ENCODE measurements at regions not wholly inside any gene's neighbourhood (a gene's known extent, or its start where the extent isn't known, plus 50 kb on each side); places are given as distances from the start of the nearest gene placed in this dataset.

DNA sequence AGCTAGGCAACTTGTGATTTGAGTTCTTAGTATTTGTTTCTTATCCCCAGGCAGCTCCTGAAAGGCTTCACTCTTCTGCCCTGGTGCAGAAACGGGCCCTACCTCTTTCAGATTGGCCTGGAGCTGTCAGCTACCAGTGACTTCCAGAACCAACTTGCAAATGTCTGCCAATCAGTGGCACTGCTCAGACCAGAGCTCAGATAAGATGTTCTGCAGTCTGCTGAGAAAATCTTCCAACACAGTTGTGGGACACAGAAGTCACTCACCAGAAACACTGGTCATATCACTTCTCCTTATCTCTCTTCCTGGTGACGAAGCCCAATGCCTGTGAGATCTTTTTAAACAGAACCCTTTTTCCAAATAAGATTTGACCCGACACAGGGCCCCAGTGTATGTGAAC lies 81.9 kb upstream of the DUSP5 start:
- H3K36me3 ChIP-seq, result no peaks in the 10 kb centered on the region
- no peak overlapping the region for H3K4me3 ChIP-seq (replicated peaks in 1 of 3)
- no peaks in the 10 kb centered on the region for H3K27me3 ChIP-seq
- H3K27ac ChIP-seq, result no peak overlapping the region
- 83 to 86% methylated on average over 3 of the region's 3 CpGs for WGBS, 2 donors
- no peaks in the 10 kb centered on the region for H3K9me3 ChIP-seq
- intact Hi-C loops (cut with DNase I), result no loop called here
- no peak for TF ChIP-seq POLR2A (IDR thresholded peaks at IDR 0.05)
- TF ChIP-seq, protein P1, sequence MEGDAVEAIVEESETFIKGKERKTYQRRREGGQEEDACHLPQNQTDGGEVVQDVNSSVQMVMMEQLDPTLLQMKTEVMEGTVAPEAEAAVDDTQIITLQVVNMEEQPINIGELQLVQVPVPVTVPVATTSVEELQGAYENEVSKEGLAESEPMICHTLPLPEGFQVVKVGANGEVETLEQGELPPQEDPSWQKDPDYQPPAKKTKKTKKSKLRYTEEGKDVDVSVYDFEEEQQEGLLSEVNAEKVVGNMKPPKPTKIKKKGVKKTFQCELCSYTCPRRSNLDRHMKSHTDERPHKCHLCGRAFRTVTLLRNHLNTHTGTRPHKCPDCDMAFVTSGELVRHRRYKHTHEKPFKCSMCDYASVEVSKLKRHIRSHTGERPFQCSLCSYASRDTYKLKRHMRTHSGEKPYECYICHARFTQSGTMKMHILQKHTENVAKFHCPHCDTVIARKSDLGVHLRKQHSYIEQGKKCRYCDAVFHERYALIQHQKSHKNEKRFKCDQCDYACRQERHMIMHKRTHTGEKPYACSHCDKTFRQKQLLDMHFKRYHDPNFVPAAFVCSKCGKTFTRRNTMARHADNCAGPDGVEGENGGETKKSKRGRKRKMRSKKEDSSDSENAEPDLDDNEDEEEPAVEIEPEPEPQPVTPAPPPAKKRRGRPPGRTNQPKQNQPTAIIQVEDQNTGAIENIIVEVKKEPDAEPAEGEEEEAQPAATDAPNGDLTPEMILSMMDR (IDR thresholded peaks at IDR 0.05), result no peak
- no peak for DNase-seq
- H3K4me1 ChIP-seq, result peaks cover 0 to 14% of the 10 kb centered on the region in 2 donors

DNA sequence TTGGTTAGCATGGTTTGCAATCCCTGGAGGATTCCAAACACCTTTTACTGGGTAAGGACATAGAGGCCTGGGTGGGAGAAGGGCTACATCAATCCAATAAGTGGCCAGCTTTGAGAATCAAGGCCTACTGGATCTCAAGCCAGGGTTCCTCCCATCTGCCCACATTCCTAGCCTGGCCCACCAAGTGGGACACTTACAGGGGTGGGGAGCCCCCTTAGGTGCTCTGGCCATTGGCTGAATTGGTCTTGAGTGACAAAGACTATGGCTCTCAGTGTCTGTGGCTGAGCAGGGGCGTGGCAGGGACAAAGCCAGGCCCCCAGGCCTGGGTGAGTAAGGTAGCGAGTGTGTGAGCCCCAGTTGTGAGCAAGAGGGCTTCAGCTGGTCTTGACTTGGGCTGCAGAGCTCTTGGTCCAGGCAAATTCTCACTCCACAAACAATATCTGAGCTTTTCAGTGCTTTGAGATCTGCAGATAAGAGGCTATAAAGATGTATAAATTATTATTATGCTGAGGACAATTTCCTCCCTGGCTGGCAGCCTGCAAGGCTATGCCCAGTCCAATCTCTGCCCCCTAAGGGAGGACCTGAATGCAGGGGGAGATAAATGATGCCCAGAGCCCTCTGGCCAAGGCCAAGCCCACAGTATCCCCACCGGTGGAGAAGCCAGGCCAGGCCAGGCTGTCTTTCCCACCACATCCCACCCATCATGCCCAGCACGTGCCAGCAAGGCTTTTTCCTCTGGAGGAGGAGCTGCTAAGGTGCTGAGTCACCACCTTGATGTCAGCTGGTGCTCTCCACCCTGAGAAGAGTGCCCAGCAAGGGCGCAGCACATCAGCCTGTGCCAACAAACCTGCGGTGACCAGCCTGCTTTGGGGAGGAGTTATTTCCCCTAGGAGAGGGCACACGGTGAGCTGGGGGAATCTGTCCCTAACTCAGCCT lies 80.7 kb upstream of the DUSP5 start:
- peak; percentile 35 to 47 for DNase-seq
- H3K4me3 ChIP-seq (replicated peaks in 1 of 3), result no peak overlapping the region
- no peaks in the 10 kb centered on the region for H3K9me3 ChIP-seq
- 73 to 76% methylated on average over 3 to 5 of the region's 7 CpGs for WGBS, 2 donors
- H3K27me3 ChIP-seq, result no peaks in the 10 kb centered on the region
- H3K4me1 ChIP-seq, result peaks cover 0 to 11% of the 10 kb centered on the region in 2 donors
- TF ChIP-seq POLR2A (IDR thresholded peaks at IDR 0.05), result no peak
- TF ChIP-seq, protein P1 (IDR thresholded peaks at IDR 0.05), result no peak
- no peaks in the 10 kb centered on the region for H3K36me3 ChIP-seq
- no peak overlapping the region for H3K27ac ChIP-seq
- intact Hi-C loops (cut with DNase I), result no loop called here

DNA sequence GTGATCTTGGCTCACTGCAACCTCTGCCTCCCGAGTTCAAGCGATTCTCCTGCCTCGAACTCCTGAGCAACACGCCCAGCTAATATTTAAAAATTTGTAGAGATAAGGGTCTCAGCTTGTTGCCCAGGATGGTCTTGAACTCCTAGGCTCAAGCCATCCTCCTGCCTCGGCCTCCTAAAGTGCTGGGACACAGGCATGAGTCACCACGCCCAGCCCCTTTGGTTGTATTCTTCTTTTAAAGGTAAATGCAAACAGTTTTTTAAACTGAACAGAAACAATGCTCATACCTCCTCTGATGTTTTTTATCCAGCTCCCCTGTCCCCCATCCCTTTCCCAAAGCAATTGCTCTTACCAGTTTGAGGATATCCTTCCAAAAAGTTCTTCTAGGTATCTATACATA lies 79.5 kb upstream of the DUSP5 start:
- WGBS, 2 donors, result 81 to 89% methylated on average over 6 of the region's 6 CpGs
- H3K9me3 ChIP-seq, result no peaks in the 10 kb centered on the region
- H3K36me3 ChIP-seq, result no peaks in the 10 kb centered on the region
- intact Hi-C loops (cut with DNase I), result no loop called here
- H3K4me1 ChIP-seq, result peaks cover 0 to 11% of the 10 kb centered on the region in 2 donors
- H3K27me3 ChIP-seq, result no peaks in the 10 kb centered on the region
- TF ChIP-seq, protein P1 (IDR thresholded peaks at IDR 0.05), result no peak
- TF ChIP-seq POLR2A (IDR thresholded peaks at IDR 0.05), result no peak
- H3K27ac ChIP-seq, result no peak overlapping the region
- H3K4me3 ChIP-seq (replicated peaks in 1 of 3), result no peak overlapping the region
- DNase-seq, result no peak

DNA sequence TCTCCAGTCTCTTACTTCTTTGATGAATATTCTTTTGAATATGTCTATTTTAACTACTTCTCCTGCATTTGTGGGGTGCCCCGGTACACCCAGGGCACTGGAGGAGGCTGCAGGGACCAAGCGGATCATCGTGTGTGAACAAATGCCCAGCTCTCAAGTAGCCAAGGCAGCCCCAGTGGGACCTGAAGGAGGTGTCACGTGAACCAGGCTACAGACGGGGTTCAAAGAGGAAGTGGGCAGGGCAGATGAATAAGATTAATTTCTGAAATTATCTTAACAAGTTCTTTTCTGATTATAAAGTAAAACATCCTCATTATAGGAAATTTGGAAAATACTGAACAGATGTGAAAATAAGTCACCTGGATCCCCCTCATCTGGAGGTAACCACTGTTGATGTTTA lies 78.4 kb upstream of the DUSP5 start:
- intact Hi-C loops (cut with DNase I), result no loop called here
- TF ChIP-seq, protein P1 (IDR thresholded peaks at IDR 0.05), result no peak
- no peak for TF ChIP-seq POLR2A (IDR thresholded peaks at IDR 0.05)
- WGBS, 2 donors, result 71 to 87% methylated on average over 5 of the region's 5 CpGs

More for the DNA sequence above, 78.4 kb upstream of the DUSP5 start:
- H3K36me3 ChIP-seq, result no peaks in the 10 kb centered on the region
- no peak overlapping the region for H3K4me3 ChIP-seq (replicated peaks in 1 of 3)
- no peak for DNase-seq
- no peaks in the 10 kb centered on the region for H3K9me3 ChIP-seq
- H3K4me1 ChIP-seq, result peaks cover 0 to 17% of the 10 kb centered on the region in 2 donors
- no peak overlapping the region for H3K27ac ChIP-seq
- H3K27me3 ChIP-seq, result no peaks in the 10 kb centered on the region

Data from thyroid gland (tissue), 4 donors.